ENCODE measurements at regions not wholly inside any gene's neighbourhood (a gene's known extent, or its start where the extent isn't known, plus 50 kb on each side); places are given as distances from the start of the nearest gene placed in this dataset.

DNA sequence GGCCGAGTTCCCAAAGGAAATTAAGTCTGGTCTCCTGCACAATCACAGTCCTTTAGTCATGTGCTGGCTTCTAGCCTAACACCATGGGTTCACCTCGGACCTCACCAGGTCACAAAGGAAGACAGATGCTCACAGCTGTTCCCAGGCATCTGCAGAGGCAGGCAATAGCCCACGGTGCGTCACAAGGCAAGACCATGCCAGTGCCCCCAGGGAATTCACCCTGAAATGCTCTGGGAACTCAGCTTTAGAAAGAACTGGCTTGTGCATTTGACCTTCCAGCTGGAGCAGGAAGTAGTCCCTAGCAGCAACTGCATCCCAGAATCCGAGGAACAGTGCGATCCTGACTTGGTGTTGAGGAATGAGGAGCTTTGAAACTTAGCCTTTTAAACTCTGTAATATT is 96.8 kb upstream of the WASF3 start:
- TF ChIP-seq TAF1 (IDR thresholded peaks at IDR 0.05; ENCODE audit: borderline replicate concordance, insufficient read depth, low read length): no peak
- TF ChIP-seq POLR2AphosphoS5 (IDR thresholded peaks at IDR 0.05; ENCODE audit: low read depth, low read length): no peak
- TF ChIP-seq FOXP2 (optimal IDR thresholded peaks at IDR 0.05; ENCODE audit: borderline replicate concordance, extremely low read depth, extremely low read length, insufficient read depth): no peak
- TF ChIP-seq, protein P1, sequence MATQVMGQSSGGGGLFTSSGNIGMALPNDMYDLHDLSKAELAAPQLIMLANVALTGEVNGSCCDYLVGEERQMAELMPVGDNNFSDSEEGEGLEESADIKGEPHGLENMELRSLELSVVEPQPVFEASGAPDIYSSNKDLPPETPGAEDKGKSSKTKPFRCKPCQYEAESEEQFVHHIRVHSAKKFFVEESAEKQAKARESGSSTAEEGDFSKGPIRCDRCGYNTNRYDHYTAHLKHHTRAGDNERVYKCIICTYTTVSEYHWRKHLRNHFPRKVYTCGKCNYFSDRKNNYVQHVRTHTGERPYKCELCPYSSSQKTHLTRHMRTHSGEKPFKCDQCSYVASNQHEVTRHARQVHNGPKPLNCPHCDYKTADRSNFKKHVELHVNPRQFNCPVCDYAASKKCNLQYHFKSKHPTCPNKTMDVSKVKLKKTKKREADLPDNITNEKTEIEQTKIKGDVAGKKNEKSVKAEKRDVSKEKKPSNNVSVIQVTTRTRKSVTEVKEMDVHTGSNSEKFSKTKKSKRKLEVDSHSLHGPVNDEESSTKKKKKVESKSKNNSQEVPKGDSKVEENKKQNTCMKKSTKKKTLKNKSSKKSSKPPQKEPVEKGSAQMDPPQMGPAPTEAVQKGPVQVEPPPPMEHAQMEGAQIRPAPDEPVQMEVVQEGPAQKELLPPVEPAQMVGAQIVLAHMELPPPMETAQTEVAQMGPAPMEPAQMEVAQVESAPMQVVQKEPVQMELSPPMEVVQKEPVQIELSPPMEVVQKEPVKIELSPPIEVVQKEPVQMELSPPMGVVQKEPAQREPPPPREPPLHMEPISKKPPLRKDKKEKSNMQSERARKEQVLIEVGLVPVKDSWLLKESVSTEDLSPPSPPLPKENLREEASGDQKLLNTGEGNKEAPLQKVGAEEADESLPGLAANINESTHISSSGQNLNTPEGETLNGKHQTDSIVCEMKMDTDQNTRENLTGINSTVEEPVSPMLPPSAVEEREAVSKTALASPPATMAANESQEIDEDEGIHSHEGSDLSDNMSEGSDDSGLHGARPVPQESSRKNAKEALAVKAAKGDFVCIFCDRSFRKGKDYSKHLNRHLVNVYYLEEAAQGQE (IDR thresholded peaks at IDR 0.05; ENCODE audit: insufficient read depth in 1 of 2, low read depth in 2 of 2, low read length in 2 of 2): no peak
- TF ChIP-seq SIN3A (IDR thresholded peaks at IDR 0.05; ENCODE audit: borderline replicate concordance, insufficient read depth, low read length): no peak

DNA sequence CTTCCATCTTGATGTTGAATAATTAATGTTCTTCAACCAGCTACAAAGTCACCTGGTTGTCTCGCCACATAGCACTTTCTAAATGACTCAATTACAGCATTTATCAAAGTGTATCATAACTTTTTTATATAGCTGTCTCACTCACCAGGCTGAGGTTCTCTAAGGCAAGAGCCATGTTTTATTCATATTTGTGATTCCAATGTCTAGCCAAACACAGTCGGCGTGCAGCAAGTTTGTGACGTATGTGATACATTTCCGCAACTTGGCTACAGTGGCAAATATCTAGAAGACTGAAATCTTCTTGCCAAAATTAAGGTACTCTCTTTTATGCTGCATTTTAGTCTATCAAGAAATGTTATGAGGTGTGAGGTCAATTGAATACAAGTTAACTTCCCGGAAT is 94.2 kb upstream of the WASF3 start:
- TF ChIP-seq FOXP2 (optimal IDR thresholded peaks at IDR 0.05; ENCODE audit: borderline replicate concordance, extremely low read depth, extremely low read length, insufficient read depth) (no peak), POLR2AphosphoS5 (IDR thresholded peaks at IDR 0.05; ENCODE audit: low read depth, low read length) (no peak), TAF1 (IDR thresholded peaks at IDR 0.05; ENCODE audit: borderline replicate concordance, insufficient read depth, low read length) (no peak), SIN3A (IDR thresholded peaks at IDR 0.05; ENCODE audit: borderline replicate concordance, insufficient read depth, low read length) (no peak)
- TF ChIP-seq, protein P1 (IDR thresholded peaks at IDR 0.05; ENCODE audit: insufficient read depth in 1 of 2, low read depth in 2 of 2, low read length in 2 of 2): no peak

DNA sequence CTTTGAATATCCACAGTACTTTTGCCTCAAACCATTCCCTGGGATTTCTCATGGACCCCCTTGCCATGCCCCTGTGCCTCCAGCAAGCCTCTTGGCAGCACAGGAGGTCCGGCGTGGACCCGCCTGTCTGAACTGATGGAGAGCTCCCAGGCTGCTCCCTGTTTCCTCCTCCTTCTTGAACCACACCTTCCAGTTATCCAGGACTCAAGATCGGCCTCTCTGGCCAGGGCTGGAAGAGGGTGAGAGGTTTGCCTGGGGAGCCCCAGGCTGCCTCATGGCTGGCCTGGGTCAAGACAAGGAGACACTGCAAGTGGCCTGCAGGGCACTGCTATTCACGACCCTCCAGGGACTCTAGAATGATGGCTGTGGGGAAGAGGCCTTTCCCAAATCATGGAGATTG is 93.6 kb upstream of the WASF3 start:
- TF ChIP-seq FOXP2 (optimal IDR thresholded peaks at IDR 0.05; ENCODE audit: borderline replicate concordance, extremely low read depth, extremely low read length, insufficient read depth) (no peak), TAF1 (IDR thresholded peaks at IDR 0.05; ENCODE audit: borderline replicate concordance, insufficient read depth, low read length) (no peak), SIN3A (IDR thresholded peaks at IDR 0.05; ENCODE audit: borderline replicate concordance, insufficient read depth, low read length) (no peak), POLR2AphosphoS5 (IDR thresholded peaks at IDR 0.05; ENCODE audit: low read depth, low read length) (no peak)
- TF ChIP-seq, protein P1 (IDR thresholded peaks at IDR 0.05; ENCODE audit: insufficient read depth in 1 of 2, low read depth in 2 of 2, low read length in 2 of 2): no peak

DNA sequence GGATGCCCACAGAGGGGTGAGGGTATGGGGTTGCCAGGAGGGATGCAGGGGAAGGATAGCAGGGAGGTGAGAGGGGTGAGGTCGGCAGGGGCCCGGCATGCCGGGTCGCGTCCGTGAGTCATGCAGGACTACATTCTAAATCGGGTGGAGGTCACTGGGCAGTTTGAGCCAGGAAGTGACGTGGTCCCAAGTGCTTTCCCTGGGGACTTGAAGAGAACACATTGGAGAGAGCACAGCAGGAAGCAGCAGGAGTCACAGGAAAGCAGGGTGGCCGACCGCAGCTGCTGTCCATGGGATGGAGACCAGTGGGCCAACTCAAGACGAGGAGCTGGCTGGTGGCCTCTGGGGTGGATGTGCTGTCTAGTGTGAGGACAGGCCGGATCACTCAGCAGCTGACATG is 92.0 kb upstream of the WASF3 start:
- TF ChIP-seq FOXP2 (optimal IDR thresholded peaks at IDR 0.05; ENCODE audit: borderline replicate concordance, extremely low read depth, extremely low read length, insufficient read depth) (no peak), POLR2AphosphoS5 (IDR thresholded peaks at IDR 0.05; ENCODE audit: low read depth, low read length) (no peak), SIN3A (IDR thresholded peaks at IDR 0.05; ENCODE audit: borderline replicate concordance, insufficient read depth, low read length) (no peak), TAF1 (IDR thresholded peaks at IDR 0.05; ENCODE audit: borderline replicate concordance, insufficient read depth, low read length) (no peak)
- TF ChIP-seq, protein P1 (IDR thresholded peaks at IDR 0.05; ENCODE audit: insufficient read depth in 1 of 2, low read depth in 2 of 2, low read length in 2 of 2): no peak

DNA sequence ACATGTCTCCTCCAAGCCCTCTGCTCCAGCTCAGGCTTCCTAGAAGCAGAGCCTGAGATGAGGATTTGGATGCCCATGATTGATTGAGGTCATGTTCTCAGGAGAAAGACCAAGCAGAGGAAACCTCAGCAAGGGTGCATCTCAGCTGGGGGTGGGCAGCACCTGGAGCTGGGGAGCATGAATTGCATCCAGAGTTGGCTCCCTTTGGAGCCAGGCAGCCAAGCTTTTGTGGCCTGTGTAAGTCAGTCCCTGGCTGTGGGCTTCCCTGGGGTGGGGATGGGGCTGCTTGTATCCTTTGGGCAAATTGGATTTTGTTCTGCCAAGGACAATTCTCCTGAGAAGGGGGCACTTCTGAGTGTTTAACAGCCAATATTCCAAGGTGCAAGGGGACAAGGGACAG is 91.5 kb upstream of the WASF3 start:
- no peak for TF ChIP-seq FOXP2 (optimal IDR thresholded peaks at IDR 0.05; ENCODE audit: borderline replicate concordance, extremely low read depth, extremely low read length, insufficient read depth)
- TF ChIP-seq, protein P1 (IDR thresholded peaks at IDR 0.05; ENCODE audit: insufficient read depth in 1 of 2, low read depth in 2 of 2, low read length in 2 of 2): no peak
- TF ChIP-seq TAF1 (IDR thresholded peaks at IDR 0.05; ENCODE audit: borderline replicate concordance, insufficient read depth, low read length): no peak
- no peak for TF ChIP-seq SIN3A (IDR thresholded peaks at IDR 0.05; ENCODE audit: borderline replicate concordance, insufficient read depth, low read length)
- no peak for TF ChIP-seq POLR2AphosphoS5 (IDR thresholded peaks at IDR 0.05; ENCODE audit: low read depth, low read length)
